ENCODE measurements at regions not wholly inside any gene's neighbourhood (a gene's known extent, or its start where the extent isn't known, plus 50 kb on each side); places are given as distances from the start of the nearest gene placed in this dataset.

DNA sequence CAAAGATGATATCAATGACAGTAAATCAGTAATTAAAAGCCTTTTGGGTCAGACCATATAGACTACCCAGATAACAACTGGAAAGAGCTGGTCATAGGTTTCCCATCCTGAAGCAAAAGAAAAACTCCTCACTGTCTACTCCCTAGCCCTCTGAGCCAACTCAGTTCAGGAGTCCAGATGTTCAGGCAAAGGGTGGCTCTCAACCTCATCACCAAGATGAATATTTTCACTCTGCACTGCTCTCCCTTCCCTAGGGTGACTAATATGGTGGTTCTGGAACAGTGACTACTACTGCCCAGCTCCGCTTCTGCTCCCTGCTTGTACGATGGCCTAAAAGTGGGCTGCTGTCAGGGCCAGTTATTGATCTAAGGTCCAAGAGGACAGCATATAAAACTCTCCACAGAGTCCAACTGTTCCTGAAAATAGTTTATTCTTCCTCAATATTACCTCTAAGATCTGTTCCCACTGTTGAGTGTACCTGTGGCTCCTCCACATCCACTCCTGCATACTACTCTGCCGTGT is 263.4 kb upstream of the SLC30A5 start:
- no peak overlapping the region for H3K27ac ChIP-seq
- no peaks in the 10 kb centered on the region for H3K36me3 ChIP-seq (ENCODE audit: insufficient read depth in 1 of 2, low read depth in 1 of 2)
- DNase-seq, result no peak
- 87 to 94% (median 92%) methylated on average over 3 of the region's 3 CpGs for WGBS, 3 donors
- ATAC-seq, result no peak
- no peaks in the 10 kb centered on the region for H3K4me1 ChIP-seq
- intact Hi-C loops (cut with DNase I), result no loop called here
- TF ChIP-seq, protein P1, sequence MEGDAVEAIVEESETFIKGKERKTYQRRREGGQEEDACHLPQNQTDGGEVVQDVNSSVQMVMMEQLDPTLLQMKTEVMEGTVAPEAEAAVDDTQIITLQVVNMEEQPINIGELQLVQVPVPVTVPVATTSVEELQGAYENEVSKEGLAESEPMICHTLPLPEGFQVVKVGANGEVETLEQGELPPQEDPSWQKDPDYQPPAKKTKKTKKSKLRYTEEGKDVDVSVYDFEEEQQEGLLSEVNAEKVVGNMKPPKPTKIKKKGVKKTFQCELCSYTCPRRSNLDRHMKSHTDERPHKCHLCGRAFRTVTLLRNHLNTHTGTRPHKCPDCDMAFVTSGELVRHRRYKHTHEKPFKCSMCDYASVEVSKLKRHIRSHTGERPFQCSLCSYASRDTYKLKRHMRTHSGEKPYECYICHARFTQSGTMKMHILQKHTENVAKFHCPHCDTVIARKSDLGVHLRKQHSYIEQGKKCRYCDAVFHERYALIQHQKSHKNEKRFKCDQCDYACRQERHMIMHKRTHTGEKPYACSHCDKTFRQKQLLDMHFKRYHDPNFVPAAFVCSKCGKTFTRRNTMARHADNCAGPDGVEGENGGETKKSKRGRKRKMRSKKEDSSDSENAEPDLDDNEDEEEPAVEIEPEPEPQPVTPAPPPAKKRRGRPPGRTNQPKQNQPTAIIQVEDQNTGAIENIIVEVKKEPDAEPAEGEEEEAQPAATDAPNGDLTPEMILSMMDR (IDR thresholded peaks at IDR 0.05), result no peak
- no peak overlapping the region for H3K4me3 ChIP-seq
- no peaks in the 10 kb centered on the region for H3K9me3 ChIP-seq
- no peaks in the 10 kb centered on the region for H3K27me3 ChIP-seq (ENCODE audit: insufficient read depth in 3 of 3, low read length in 2 of 3)

GRCh38 chr5:68834491-68834981 is 259.3 kb upstream of the SLC30A5 start:
- no peak overlapping the region for H3K27ac ChIP-seq
- peak; percentile 54 to 64 (median 58) for ATAC-seq
- TF ChIP-seq, protein P1 (IDR thresholded peaks at IDR 0.05), result no peak
- H3K9me3 ChIP-seq, result no peaks in the 10 kb centered on the region
- H3K4me1 ChIP-seq, result no peaks in the 10 kb centered on the region
- no peak overlapping the region for H3K4me3 ChIP-seq
- WGBS, 3 donors, result 61 to 83% (median 66%) methylated on average over 4 of the region's 4 CpGs
- peak; percentile 18 to 58 for DNase-seq
- no peaks in the 10 kb centered on the region for H3K27me3 ChIP-seq (ENCODE audit: insufficient read depth in 3 of 3, low read length in 2 of 3)
- H3K36me3 ChIP-seq (ENCODE audit: insufficient read depth in 1 of 2, low read depth in 1 of 2), result no peaks in the 10 kb centered on the region
- intact Hi-C loops (cut with DNase I), result no loop called here

- Histone ChIP-seq H3K4me3 (no peak overlapping the region), H3K4me1 (no peaks in the 10 kb centered on the region), H3K36me3 (ENCODE audit: insufficient read depth in 1 of 2, low read depth in 1 of 2) (no peaks in the 10 kb centered on the region), H3K9me3 (no peaks in the 10 kb centered on the region), H3K27ac (no peak overlapping the region), H3K27me3 (ENCODE audit: insufficient read depth in 3 of 3, low read length in 2 of 3) (no peaks in the 10 kb centered on the region)
- DNase-seq (no peak), ATAC-seq (peak in 1 of 4 donors; percentile 27)
- intact Hi-C loops (cut with DNase I), result no loop called here
- WGBS, 3 donors, result 87 to 89% (median 89%) methylated on average over 3 of the region's 3 CpGs
- TF ChIP-seq, protein P1 (IDR thresholded peaks at IDR 0.05), result no peak
These were observed 255.6 kb upstream of the SLC30A5 start for GRCh38 chr5:68838157-68838718.

- 82 to 90% (median 83%) methylated on average over 5 of the region's 5 CpGs for WGBS, 3 donors
- TF ChIP-seq, protein P1 (IDR thresholded peaks at IDR 0.05), result no peak
- Histone ChIP-seq H3K4me1 (no peaks in the 10 kb centered on the region), H3K4me3 (no peak overlapping the region), H3K27ac (no peak overlapping the region), H3K9me3 (no peaks in the 10 kb centered on the region), H3K27me3 (ENCODE audit: insufficient read depth in 3 of 3, low read length in 2 of 3) (no peaks in the 10 kb centered on the region), H3K36me3 (ENCODE audit: insufficient read depth in 1 of 2, low read depth in 1 of 2) (no peaks in the 10 kb centered on the region)
- peak in 2 of 4 donors; percentile 49 to 55 for ATAC-seq
- DNase-seq, result peak; percentile 35 to 45
- intact Hi-C loops (cut with DNase I), result no loop called here
These were observed 254.7 kb upstream of the SLC30A5 start for GRCh38 chr5:68839019-68839552.
